ENCODE measurements at regions not wholly inside any gene's neighbourhood (a gene's known extent, or its start where the extent isn't known, plus 50 kb on each side); places are given as distances from the start of the nearest gene placed in this dataset.

- no peak for DNase-seq (ENCODE audit: extremely low spot score)
- POLR2A ChIA-PET, result no interaction called here
- CTCF ChIA-PET, result no interaction called here
- TF ChIP-seq FOXA1 (IDR thresholded peaks at IDR 0.05), result no peak
- TF ChIP-seq BHLHE40 (IDR thresholded peaks at IDR 0.05; ENCODE audit: borderline replicate concordance), result no peak
- no peak for TF ChIP-seq TARDBP (IDR thresholded peaks at IDR 0.05)
Observed at GRCh38 chr3:188046561-188047211, 107.3 kb upstream of the LPP start.

GRCh38 chr3:188047536-188047935, 106.4 kb upstream of the LPP start:
- POLR2A ChIA-PET, result no interaction called here
- TF ChIP-seq CTBP1 (IDR thresholded peaks at IDR 0.05; ENCODE audit: borderline replicate concordance) (no peak), ELF4 (IDR thresholded peaks at IDR 0.05) (no peak), FOXM1 (IDR thresholded peaks at IDR 0.05; ENCODE audit: borderline replicate concordance) (no peak), ARNT (IDR thresholded peaks at IDR 0.05) (no peak), SUZ12 (IDR thresholded peaks at IDR 0.05) (no peak), TARDBP (IDR thresholded peaks at IDR 0.05) (no peak), FOXA1 (IDR thresholded peaks at IDR 0.05) (no peak), ZNF384 (IDR thresholded peaks at IDR 0.05) (no peak), SP1 (IDR thresholded peaks at IDR 0.05) (no peak), LEF1 (IDR thresholded peaks at IDR 0.05; ENCODE audit: borderline replicate concordance) (no peak), HDGF (IDR thresholded peaks at IDR 0.05; ENCODE audit: borderline replicate concordance) (no peak), PKNOX1 (IDR thresholded peaks at IDR 0.05) (no peak), BHLHE40 (IDR thresholded peaks at IDR 0.05; ENCODE audit: borderline replicate concordance) (no peak), FOXK2 (IDR thresholded peaks at IDR 0.05) (no peak), NFRKB (IDR thresholded peaks at IDR 0.05) (no peak)
- no peak for DNase-seq (ENCODE audit: extremely low spot score)
- CTCF ChIA-PET, result no interaction called here

- POLR2A ChIA-PET, result no interaction called here
Observed at GRCh38 chr3:188049606-188050530, 104.1 kb upstream of the LPP start.

GRCh38 chr3:188051801-188052168, 102.2 kb upstream of the LPP start:
- POLR2A ChIA-PET, result no interaction called here
- no peak for TF ChIP-seq ELF4 (IDR thresholded peaks at IDR 0.05)
- no peak for TF ChIP-seq LEF1 (IDR thresholded peaks at IDR 0.05; ENCODE audit: borderline replicate concordance)
- TF ChIP-seq L3MBTL2 (conservative IDR thresholded peaks at IDR 0.05), result no peak
- no peak for TF ChIP-seq NFRKB (IDR thresholded peaks at IDR 0.05)
- TF ChIP-seq FOXA1 (IDR thresholded peaks at IDR 0.05), result no peak
- no peak for TF ChIP-seq SP1 (IDR thresholded peaks at IDR 0.05)
- no peak for TF ChIP-seq CTBP1 (IDR thresholded peaks at IDR 0.05; ENCODE audit: borderline replicate concordance)
- TF ChIP-seq HDGF (IDR thresholded peaks at IDR 0.05; ENCODE audit: borderline replicate concordance), result no peak
- no peak for TF ChIP-seq ZNF384 (IDR thresholded peaks at IDR 0.05)
- TF ChIP-seq ARNT (IDR thresholded peaks at IDR 0.05), result no peak
- TF ChIP-seq FOXM1 (IDR thresholded peaks at IDR 0.05; ENCODE audit: borderline replicate concordance), result no peak
- TF ChIP-seq FOXK2 (IDR thresholded peaks at IDR 0.05), result no peak
- TF ChIP-seq PKNOX1 (IDR thresholded peaks at IDR 0.05), result no peak
- DNase-seq (ENCODE audit: extremely low spot score), result no peak
- CTCF ChIA-PET, result no interaction called here

More at GRCh38 chr3:188049606-188050530, 104.1 kb upstream of the LPP start:
- CTCF ChIA-PET, result interaction anchor here (0.6 to 0.9 kb wide), 4 partner anchors 8 to 905 kb away, joined by 3 read pairs; no protein-coding TSS in a partner anchor
- DNase-seq (ENCODE audit: extremely low spot score), result no peak
- TF ChIP-seq ZNF384 (IDR thresholded peaks at IDR 0.05) (no peak), FOXA1 (IDR thresholded peaks at IDR 0.05) (no peak), BHLHE40 (IDR thresholded peaks at IDR 0.05; ENCODE audit: borderline replicate concordance) (no peak), PKNOX1 (IDR thresholded peaks at IDR 0.05) (no peak), NFRKB (IDR thresholded peaks at IDR 0.05) (no peak), LEF1 (IDR thresholded peaks at IDR 0.05; ENCODE audit: borderline replicate concordance) (no peak), SUZ12 (IDR thresholded peaks at IDR 0.05) (no peak), ARNT (IDR thresholded peaks at IDR 0.05) (no peak), HDGF (IDR thresholded peaks at IDR 0.05; ENCODE audit: borderline replicate concordance) (no peak), TARDBP (IDR thresholded peaks at IDR 0.05) (no peak), ELF4 (IDR thresholded peaks at IDR 0.05) (no peak), FOXK2 (IDR thresholded peaks at IDR 0.05) (no peak)

- POLR2A ChIA-PET, result no interaction called here
- TF ChIP-seq TARDBP (IDR thresholded peaks at IDR 0.05) (no peak), ZNF384 (IDR thresholded peaks at IDR 0.05) (no peak), SP1 (IDR thresholded peaks at IDR 0.05) (no peak), ARNT (IDR thresholded peaks at IDR 0.05) (no peak), PKNOX1 (IDR thresholded peaks at IDR 0.05) (no peak), FOXA1 (IDR thresholded peaks at IDR 0.05) (no peak), HDGF (IDR thresholded peaks at IDR 0.05; ENCODE audit: borderline replicate concordance) (no peak), CTBP1 (IDR thresholded peaks at IDR 0.05; ENCODE audit: borderline replicate concordance) (no peak), BHLHE40 (IDR thresholded peaks at IDR 0.05; ENCODE audit: borderline replicate concordance) (no peak), FOXK2 (IDR thresholded peaks at IDR 0.05) (no peak), ELF4 (IDR thresholded peaks at IDR 0.05) (no peak), LEF1 (IDR thresholded peaks at IDR 0.05; ENCODE audit: borderline replicate concordance) (no peak), FOXM1 (IDR thresholded peaks at IDR 0.05; ENCODE audit: borderline replicate concordance) (no peak), SUZ12 (IDR thresholded peaks at IDR 0.05) (no peak), L3MBTL2 (conservative IDR thresholded peaks at IDR 0.05) (no peak), NFRKB (IDR thresholded peaks at IDR 0.05) (no peak)
- CTCF ChIA-PET, result no interaction called here
- no peak for DNase-seq (ENCODE audit: extremely low spot score)
Observed at GRCh38 chr3:188052169-188053035, 101.6 kb upstream of the LPP start.

Data from HEK293T (cell line).